DLD1 (cell line): ENCODE measurements at regions not wholly inside any gene's neighbourhood (a gene's known extent, or its start where the extent isn't known, plus 50 kb on each side); places are given as distances from the start of the nearest gene placed in this dataset.
"Not testable (repeated sequence)": the region's sequence is repeated elsewhere in the genome, so short reads cannot be mapped to it uniquely, and the experiment has no call there.

ENCODE experiments used
- in situ Hi-C: cut with HindIII; loops from 2 replicates; pipeline ENCODE4 v1.10.0; 2017; ENCODE audit warnings: low sequenced_read_pairs

- in situ Hi-C loops = no loop called here
These were observed 338.8 kb upstream of the REG3G start for GRCh38 chr2:78686625-78687153.

- in situ Hi-C loops = no loop called here
These were observed 325.8 kb upstream of the REG3G start for GRCh38 chr2:78699696-78700095.

DNA sequence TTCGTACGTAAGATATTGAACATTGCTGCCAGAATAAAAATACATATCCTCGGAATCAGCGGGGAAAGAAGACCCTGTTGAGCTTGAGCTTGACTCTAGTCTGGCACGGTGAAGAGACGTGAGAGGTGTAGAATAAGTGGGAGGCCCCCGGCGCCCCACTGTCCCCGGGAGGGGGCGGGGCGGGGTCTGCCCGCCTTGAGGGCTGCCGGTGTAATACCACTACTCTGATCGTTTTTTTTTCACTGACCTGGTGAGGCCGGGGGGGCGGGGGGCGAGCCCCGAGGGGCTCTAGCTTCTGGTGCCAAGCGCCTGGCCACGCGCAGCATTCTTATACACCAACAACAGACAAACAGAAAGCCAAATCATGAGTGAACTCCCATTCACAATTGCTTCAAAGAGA lies 324.0 kb upstream of the REG3G start:
- in situ Hi-C loops = no loop called here

GRCh38 chr2:78707776-78708386 lies 317.6 kb upstream of the REG3G start:
- in situ Hi-C loops = no loop called here

GRCh38 chr2:78710632-78711375 lies 314.7 kb upstream of the REG3G start:
- in situ Hi-C loops = no loop called here

DNA sequence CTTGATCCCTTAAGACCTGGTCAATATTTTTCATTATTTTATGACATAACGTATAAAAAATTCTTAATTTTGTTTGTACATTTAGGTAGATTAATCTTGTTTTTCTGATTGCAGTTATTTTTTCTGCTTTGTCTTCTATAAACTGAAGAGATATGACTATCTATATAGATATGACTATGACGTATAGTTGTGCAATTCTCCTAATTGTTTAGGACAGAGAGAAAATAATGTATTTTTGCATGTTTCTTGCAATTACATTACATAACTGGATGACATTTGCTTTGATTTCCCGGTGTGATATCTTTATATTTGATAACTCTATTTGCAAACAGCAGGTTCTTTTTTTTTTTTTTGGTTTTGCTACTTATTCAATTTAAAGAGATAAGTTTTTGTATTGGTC lies 310.2 kb upstream of the REG3G start:
- in situ Hi-C loops = no loop called here

GRCh38 chr2:78718024-78718423 lies 307.5 kb upstream of the REG3G start:
- in situ Hi-C loops = no loop called here

- in situ Hi-C loops = no loop called here
These were observed 307.0 kb upstream of the REG3G start for GRCh38 chr2:78718473-78718872.

DNA sequence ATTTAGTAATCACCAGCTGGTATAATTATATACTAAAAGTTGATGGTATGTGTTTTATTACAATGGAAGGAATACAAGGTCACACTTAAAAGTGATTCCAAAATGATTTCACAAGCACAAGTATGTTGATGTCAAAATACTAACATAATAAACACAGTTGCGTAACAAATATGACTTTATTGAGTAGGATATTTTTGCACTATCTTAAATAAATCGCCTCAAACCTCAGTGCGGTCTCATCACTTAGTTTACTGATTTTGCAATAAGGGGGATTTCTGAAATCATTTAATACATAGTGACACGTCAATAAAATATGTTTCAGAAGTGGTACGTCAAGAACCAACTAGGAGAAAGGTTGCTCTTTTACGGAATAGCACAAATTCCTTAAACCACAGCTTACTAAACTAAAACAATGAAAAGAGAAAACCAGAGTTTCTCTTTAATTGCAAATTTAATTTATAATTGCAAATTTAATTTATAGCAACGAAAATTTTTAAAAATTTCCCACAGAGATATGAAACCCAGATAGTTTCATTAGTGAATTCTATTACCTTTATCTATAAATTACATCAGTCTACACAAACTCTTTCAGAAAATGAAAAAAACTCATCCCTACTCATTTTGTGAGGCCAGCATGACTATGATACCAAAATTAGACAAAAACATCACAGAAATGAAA lies 304.0 kb upstream of the REG3G start:
- in situ Hi-C loops = no loop called here

DNA sequence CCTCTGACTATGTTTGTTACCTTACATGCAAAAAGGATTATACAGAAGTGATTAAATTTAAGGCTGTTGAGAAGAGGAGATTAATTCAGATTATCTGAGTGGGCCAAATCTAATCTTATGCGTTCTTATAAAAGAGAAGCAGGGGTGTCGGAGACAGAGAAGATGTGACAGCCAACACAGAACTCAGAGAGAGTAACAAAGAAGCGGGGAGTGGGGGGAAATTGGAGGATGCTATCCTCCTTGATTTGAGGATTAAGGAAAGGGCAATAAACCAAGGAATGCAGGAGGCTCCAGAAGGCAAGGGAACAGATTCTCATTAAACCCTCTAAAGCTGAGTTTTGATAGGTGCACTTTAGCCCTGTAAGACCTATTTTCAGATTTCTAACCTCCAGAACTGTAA lies 291.3 kb upstream of the REG3G start:
- in situ Hi-C loops = no loop called here

- in situ Hi-C loops = no loop called here
These were observed 286.2 kb upstream of the REG3G start for GRCh38 chr2:78739282-78739681.

DNA sequence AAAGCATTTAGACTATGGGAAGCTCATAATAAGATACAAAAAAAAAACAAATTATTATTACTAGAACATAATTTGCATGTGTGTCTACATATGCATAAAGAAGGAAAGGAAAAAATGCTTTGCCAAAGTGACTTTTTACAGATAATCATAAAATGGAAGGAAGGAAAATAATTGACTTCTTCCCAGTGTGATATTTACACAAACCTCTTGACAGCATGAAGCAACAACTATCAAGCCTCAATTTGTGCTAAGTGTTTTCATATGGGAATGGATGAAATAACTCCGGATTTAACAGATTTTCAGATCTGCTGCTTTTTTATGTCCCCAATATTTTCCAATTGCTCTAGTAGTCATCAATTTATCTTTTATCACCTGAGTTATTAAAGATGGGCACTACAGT lies 275.9 kb upstream of the REG3G start:
- in situ Hi-C loops = no loop called here

- in situ Hi-C loops = no loop called here
These were observed 275.3 kb upstream of the REG3G start for GRCh38 chr2:78750219-78750618.

- in situ Hi-C loops = no loop called here
These were observed 270.6 kb upstream of the REG3G start for GRCh38 chr2:78754930-78755329.

DNA sequence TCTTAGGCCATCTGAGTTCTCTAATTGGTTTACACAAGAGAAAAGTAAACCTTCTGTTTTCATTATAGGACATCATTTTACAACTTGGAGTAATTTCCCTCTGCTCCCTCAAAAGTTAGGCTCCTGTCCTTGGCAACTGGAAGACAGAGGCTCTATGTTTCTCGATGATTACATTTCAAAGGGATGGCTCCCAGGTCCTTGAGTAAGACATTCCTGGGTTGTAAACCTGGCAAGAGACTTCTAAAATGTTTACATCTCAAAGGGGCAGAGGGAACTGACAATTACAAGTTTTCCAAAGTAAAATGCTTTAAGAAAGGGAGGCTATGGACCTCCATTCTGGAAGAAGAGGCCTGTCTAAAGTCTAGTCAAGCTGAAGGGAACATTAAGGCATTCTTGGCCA lies 268.3 kb upstream of the REG3G start:
- in situ Hi-C loops = no loop called here

- in situ Hi-C loops = no loop called here
These were observed 267.9 kb upstream of the REG3G start for GRCh38 chr2:78757640-78758039.

GRCh38 chr2:78758765-78759164 lies 266.7 kb upstream of the REG3G start:
- in situ Hi-C loops = not testable (repeated sequence)

DNA sequence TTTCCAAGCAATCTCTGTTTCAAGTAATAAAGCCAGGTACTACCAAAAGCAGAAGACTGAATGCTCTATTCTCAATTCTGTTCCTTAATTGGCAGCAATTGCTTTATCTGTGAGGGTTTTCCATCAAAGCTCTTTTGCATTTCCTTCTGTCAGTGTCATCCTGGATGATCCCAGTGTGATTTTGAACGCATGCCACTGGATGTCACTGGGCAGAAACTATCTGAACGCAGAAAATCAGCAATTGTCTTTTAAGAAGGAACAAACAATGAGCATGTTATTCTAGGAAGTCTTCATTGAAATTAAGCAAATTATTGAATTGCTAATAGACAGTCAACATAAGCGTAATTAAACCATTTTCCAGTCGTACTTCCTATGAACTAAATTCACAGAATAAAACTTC lies 259.0 kb upstream of the REG3G start:
- in situ Hi-C loops = no loop called here

- in situ Hi-C loops = no loop called here
These were observed 257.5 kb upstream of the REG3G start for GRCh38 chr2:78768016-78768415.

- in situ Hi-C loops = no loop called here
These were observed 250.2 kb upstream of the REG3G start for GRCh38 chr2:78775291-78775690.

- in situ Hi-C loops = no loop called here
These were observed 246.6 kb upstream of the REG3G start for GRCh38 chr2:78778756-78779510.
